Smooth muscle cell of the brain vasculature (primary cell): ENCODE measurements at regions not wholly inside any gene's neighbourhood (a gene's known extent, or its start where the extent isn't known, plus 50 kb on each side); places are given as distances from the start of the nearest gene placed in this dataset.

ENCODE experiments used
- DNase-seq: peaks from one replicate; pipeline ENCODE4 v3.0.0-alpha.2; 2012; ENCODE audit warnings: low read depth, low spot score

DNA sequence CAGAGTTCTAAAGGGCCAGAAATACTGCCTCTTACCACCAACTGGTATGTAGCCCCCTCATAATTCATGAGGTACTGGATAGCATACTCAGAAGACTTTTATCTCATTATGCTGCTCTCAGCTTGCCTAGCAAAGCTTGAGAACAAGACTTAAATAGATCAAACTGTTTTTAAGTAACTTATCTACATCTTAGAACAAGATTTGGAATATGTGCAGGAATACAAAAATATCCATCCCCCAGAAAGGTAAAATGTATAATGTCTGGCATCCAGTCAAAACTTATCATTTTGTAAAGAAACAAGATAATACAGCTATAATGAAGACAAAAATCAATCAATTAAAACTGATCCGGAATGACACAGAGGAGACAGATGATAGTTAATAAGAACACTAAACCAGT, 400.4 kb upstream of the TGFBR2 start:
- DNase-seq, result no peak

DNA sequence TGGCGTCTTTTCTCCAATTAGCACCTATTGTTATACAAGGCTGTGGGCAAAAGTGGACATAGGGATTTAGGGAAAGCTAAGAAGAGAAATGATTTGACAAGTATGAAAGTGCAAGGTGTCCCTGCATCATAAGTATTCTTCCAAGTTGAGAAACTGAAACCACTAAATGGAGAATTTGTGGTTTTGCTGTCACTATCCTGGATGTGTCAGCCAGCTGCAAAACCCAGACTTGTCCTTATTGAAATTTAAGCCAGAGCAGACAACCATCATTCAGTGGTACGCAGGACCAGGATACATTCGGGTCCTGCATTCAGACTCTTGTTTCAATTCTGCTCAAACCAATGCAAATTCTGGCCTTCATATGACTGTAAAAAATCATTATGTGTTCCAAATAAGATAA, 384.8 kb upstream of the TGFBR2 start:
- DNase-seq, result no peak

DNA sequence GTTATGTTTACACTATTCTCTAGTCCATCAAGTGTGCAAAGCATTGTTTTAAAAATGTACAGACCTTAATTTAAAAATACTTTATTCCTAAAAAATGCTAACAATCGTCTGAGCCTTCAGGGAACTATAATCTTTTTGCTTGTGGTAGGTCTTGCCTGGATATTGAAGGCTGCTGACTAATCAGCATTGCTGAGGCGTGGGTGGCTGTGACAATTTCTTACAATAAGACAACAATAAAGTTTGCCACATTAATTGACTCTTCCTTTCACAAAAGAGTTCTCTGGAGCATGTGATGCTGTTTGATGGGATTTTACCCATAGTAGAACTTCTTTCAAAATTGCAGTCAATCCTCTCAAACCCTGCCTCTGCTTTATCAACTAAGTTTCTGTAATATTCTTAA, 384.0 kb upstream of the TGFBR2 start:
- no peak for DNase-seq

DNA sequence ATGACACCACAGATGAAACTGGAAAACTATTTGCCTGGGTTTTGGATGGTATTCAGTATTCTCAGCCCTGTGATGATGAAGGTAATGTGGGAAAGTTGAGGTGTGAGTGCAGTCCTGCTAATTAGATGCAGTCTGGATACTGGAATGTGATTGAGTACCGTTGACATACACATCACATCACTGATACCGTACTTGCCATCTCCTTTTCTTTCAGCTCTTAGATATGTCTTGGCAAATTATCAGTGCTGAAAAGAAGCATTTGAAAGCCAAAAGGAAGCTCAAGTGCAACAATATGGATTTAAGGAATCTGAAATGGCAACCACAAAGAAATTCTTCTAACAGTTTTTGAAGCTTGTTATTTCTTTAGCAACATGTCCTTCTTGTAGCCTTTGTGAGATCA, 381.4 kb upstream of the TGFBR2 start:
- no peak for DNase-seq

DNA sequence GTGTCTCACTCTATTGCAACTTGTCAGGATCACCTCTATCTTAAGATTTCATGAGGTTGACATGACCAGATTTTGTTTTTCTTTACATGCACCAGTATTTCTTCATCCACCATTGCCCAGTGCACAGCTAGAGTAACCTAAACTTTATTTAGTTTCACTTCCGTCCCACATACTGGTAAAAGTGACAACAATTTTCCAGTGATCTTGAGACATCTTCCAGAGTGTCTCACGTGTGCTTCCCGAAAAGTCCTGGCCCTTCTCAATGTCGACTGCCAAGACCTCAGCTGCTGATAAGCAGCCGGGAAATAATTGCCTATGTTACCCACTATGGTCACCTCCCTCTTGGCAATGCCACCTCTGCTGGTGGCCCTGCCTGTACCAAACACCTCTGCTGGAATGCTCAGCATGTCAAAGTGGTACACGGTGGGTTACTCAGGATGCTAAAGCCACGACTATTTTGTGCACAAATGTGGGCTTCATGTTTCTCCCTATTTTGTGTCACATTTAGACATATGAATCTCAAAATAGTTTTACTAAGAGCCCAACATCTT, 379.7 kb upstream of the TGFBR2 start:
- DNase-seq, result no peak

DNA sequence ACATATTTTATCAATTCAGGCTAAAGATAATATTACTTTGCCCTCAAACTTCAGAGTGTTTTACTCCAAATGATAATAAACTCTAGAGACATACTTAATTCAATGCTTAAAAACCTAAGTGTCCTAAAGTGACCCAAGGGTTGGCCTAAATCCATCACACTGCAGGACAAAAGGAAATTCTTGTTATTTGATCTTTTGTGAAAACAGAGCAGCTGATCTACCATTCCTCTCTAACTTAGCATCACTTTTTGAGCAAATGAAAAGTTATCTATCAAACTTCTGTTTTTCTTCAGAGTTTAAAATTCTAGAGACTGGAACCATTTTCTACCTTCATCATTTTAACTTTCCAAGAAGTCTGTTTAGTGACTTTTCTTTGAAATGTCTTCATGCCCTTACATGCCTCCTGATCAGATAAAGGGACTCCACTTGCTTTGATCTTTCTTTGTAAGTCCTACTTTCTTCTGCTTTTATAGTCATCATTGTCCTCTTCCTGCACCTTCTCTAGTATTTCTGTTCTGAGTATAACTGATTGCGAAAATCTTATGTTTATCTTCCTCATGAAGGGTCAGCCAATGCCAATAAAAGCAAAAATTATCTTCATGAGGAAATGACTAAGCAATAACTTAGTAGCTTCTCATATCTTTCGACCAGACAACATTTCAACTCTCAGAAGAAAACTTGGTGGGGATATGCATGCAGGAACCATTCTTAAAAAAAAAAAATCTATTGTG, 378.7 kb upstream of the TGFBR2 start:
- DNase-seq, result peak; percentile 78

DNA sequence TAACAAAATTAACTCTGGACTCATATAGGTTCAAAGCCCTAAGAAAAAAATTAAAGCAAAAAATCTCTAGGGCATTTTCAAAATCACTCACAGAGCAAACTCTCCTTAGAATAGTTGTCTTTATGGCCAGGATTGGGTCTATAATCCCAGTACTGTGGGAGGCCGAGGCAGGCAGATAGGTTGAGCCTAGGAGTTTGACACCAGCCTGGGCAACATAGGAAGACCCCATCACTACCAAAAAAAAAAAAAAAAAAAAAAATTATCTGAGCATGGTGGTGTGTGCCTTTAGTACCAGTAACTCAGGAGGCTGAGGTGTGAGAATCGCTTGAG, 378.1 kb upstream of the TGFBR2 start:
- no peak for DNase-seq

DNA sequence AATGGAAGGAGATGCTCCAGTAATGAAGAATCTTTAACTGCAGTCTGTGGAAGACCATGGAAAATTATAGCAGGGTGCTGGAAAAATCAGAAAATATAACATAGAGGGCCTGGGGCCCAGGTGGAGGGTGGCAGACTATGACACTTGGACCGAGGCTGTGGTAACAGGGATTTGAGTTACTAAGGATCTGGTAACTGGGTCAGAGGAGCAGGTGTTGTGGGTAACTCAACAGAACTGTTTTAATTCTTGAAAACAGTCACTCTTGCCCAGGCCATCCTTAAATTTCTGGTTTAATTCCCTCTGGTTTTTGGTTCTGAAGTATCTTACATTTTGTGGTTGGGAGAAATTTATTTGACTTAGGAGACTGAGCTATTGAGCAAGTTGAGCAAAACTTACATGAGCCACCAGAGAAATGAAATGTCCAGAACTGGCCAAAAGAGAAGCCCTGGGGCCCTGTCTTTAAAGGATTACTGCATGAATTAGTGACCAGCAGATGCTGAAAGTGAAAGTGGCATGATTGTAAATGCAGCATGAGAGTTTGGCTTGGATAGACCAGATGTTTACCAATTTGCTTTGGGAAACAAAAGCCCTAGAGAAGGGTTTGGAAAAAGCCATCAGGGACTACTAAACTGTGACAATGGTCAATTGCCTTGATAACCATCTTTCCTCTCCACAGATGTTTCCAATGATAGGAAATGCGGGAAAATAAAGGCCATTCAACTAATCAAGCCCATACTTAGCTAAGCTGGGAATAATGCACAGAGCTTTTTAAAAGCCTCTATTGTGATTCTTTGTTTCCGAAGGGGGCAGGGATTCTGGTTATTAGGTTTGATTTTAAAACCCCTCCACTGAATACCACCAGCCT, 374.9 kb upstream of the TGFBR2 start:
- DNase-seq, result no peak

DNA sequence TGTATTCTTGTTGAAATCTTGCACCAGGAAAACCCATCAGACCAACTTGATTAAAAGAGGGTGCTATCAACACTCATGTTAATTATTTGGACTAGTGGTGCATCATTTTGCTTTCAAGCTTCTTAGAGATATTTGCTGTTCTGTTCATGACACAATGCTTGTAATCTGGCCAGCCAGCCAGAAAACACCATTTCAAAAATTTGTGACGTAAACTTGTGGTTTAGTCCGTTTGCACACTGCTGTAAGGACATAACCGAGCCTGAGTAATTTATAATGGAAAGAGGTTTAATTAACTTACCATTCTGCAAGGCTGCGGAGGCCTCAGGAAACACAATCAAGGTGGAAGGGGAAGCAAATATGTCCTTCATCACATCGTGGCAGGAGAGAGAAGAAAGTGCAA, 374.3 kb upstream of the TGFBR2 start:
- no peak for DNase-seq

DNA sequence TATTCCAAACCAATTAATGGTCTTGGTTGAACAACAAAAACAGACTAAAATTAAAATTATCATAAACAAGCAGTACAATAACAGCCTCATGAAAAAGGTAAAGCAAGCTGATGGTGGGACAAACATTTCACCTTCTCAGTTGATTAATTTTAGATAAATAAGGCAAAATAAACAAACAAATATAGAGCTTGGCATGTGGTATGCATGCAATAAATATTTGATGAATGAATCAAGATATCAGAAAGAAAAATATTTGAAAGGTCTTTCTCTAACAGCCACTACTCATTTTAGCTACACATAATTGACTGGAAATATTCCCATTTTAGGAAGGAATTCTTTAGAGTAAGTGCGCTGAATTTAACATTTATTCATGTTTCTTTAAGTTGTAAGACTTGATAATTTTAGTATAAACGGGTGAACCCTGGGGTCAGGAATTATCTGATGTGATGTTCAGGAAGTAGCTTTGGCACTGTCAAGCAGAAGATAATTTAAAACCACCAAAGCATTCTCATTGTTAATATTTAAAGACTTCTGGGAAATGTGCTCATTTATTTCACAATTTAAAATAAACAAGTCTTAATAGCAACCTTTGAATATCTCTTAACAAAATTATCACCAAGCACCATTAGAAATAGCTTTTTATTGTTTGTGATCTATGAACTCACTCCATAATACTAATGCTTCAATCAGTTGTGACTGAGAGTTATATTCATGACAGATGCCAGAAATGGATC, 372.3 kb upstream of the TGFBR2 start:
- DNase-seq, result no peak

DNA sequence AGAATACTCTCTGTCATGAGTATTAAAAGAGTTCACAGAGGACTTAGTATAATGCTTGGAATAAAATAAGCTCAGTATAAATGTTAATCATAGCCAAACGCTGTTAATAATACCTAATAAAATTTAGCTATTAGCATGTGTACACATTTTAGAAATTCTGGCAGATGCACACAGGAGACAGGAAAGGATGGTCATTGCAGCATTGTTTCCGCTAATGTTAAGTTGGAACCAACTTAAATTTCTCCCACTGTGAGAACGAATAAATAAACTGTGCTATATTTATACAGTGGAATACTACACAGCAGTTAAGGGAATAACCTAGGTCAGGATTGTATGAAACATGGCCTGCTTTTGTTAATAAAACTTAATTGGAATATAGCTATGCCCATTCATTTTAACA, 370.4 kb upstream of the TGFBR2 start:
- DNase-seq, result no peak

DNA sequence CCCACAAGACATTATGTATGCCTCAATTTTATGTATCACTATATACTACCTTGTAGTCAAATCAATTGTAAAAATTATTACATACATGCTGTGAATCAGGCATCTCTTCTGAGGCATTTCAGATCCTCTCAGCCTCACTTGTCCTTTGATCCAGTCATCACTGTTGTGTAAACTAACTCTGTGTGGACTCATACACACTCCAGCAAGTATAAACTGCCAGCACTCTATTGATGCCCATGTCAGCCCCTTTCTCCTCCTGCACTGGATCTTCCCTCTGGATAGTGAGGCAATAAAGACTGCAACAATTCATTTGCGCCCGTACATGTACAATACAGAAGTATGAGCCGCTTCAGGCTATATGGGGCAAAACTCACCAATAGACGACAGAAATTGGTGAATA, 364.7 kb upstream of the TGFBR2 start:
- DNase-seq, result no peak

DNA sequence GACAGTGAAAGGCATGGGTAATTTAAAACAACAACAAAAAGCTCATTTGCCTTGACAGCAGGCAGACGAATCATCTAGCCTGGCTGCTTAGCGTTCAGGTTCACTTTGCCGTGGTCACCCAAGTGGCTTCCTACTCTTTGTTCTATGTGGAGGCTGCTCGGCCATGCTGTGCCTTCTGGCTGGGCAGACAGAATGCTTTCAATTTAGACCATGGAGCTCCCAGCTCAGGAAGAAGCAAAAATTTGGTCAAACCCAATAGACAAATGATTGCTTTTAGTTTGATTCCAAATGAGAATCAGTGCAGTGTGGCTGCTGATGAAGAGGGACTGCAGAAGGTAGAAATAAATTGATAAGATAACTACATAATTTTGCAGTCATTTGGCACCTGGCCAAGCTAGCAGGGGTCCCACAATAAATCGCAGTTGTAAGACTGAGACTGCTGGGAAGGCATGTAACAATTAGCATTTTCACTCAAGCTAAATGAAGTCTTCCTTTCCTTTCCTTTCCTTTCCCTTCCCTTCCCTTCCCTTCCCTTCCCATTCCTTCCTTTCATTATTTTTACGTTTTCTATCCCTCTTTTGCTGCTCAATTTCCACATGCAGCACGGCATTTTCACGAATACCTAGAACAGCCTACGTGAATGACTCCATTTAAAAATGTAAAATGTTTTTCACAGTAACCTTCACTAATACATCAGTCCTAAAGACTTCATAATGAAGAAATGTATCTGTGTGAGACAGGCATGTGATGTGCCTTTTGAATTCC, 360.4 kb upstream of the TGFBR2 start:
- no peak for DNase-seq

DNA sequence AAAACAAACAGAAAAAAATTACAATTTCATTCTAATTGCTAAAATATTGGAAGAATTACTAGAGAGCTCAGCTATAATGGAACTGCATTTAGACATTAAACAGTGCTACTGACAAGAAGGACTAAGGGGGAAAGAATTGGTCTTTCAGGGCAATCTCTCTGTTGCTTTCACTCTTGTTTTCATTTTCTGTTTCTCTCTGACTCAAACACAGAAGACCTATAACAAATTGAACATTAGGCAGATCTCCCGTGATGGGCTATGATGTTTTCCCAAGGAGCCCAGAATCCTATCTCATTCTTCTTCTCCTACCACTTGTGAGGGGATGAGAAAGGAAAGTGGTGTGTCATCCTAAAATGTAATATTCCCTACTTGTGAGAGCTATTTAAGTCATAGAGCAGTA, 358.0 kb upstream of the TGFBR2 start:
- DNase-seq, result no peak

DNA sequence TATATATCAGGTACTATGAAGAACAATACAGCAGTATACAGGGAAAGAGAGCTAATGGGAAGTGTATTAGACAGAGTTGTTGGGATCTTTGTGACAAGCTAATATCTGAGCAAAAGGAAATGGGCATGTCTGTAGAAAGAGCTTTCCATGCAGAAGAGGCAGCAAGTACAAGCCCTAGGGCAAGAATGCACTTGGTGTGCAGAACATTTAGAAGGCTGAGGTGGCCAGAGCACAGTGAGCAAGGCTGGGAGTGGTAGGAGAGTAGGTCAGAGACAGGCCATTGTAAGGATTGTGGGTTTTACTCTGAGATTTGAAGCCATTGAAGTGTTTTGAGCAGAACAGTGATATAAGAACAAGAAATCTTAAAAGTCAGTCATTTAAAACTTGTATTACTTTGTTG, 353.9 kb upstream of the TGFBR2 start:
- DNase-seq, result no peak

DNA sequence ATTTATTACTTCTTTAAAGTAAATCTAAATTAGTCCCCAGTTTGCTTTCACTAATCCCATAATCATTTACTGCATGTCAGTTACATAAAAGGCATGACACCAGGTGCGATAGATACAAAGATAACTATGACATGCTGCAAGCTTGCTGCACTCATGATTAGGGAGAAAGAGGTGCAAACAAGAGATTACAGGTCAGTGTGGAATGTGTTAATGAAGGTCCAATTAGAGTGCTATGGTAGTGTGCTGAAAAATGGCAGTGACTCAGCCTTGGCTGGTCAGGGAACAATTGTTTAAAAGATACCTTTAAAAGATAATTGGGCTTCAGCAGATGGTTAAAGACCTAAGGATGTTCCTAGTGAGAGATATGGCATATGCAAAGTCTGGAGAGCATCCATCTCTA, 352.6 kb upstream of the TGFBR2 start:
- DNase-seq, result no peak

DNA sequence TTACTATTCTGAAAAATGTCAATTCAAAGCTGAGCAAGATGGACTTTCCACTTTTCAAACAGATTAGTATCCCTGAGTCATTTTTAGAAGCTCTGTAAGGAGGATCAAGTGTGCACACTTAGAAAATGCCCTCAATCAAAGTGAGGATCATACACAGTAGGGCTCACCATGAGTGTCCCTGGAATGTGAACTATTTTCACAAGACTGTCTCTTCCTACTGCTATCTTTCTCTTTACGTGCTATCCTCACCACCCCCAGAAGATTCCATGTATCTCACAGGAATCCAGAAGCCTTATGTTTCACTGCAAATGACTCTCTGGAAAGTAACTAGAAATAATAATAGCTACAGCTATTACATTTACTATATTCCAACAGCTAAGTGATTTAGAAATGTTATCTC, 349.9 kb upstream of the TGFBR2 start:
- DNase-seq, result no peak

DNA sequence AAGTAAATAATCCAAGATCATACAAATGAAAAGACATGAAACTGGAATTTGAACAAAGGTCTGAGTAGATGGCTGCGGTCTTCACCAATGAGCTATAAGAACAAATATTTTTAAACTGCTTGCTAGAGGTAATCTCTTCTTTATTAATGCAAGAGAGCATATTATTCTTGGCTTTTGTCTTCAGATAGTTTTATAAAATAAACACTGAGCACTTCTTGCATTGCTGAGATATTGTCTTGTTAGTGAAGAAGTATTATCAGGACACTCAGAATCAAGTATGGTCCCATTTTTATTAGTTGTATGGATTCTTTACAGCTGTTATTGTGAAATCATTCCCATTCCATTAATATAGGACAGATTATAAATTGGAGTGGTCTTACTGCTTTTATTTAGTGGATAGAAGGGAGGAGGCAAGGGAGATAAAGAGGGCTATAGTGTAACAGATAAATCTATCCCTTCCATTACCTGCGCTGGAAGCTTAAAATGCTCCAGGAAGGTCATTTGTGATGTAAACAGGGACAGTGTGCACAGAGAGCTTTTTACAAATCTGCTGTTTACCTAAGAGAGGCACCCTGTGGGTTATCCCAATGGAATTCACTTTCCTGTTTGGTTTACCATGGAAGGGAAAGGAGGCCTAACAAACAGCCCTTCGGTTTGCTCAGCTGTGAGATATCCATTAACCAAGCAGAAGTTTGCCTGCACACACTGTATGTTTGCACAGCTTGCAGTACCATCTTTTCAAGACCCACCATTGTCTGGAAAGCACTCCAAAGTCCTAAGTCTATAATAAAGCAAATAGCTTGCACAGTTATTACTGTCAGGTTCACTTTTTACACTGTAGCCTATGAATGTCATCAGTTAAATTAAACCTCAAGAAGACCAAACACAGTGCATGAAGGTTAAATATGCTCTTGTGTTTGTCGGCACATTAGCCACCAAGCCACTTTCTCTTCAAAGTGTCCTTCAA, 347.7 kb upstream of the TGFBR2 start:
- peak; percentile 57 for DNase-seq

DNA sequence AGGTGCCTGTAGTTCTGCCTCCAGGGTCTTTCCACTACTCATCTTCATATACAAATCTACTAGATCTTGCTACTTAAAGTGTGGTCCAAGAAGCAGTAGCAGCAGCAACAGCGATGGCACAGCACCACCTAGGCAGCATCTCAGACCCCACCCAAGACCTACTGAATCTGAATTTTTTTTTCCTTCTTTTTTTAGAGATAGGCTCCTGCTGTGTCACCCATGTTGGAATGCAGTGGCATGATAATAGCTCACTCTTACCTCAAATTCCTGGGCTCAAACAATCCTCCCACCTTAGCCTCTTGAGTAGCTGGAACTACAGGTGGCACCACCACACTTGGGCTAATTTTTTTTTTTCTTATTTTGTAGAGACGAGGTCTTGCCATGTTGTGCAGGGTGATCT, 346.7 kb upstream of the TGFBR2 start:
- DNase-seq, result no peak

DNA sequence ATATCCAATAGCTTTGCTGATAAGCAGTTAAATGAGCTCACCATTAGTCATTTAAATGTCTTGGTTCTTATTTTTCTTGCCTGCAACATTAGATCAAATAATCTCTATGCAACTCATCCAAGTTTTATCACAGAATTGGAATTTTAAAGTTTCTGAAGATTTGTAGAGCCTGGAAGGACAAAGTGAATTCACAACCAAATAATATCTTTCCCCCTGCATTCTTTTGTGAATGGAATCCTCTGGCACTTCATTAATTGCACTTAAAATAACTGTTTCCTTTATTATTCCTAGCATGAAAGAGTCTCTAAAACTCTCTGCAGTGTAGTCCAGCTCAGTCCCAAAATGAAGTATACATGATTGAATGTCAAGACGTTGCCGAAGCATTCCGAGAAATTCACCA, 345.6 kb upstream of the TGFBR2 start:
- DNase-seq, result no peak
